Activated CD8-positive, alpha-beta memory T cell treated with anti-CD3 and anti-CD28 coated beads for 36 hours (primary cell): ENCODE measurements at regions not wholly inside any gene's neighbourhood (a gene's known extent, or its start where the extent isn't known, plus 50 kb on each side); places are given as distances from the start of the nearest gene placed in this dataset.

ENCODE experiments used
- CTCF ChIA-PET: fragments of 350-600 bp; sonication (Branson Sonifier 250); formaldehyde crosslinking; loops from one replicate; lab custom pipeline; 2021; ENCODE audit warnings: antibody characterized with exemption; lab: Charles Lee
- POLR2A ChIA-PET: fragments of 350-600 bp; sonication (Branson Sonifier 250); formaldehyde crosslinking; loops from one replicate; lab custom pipeline; 2021; ENCODE audit warnings: antibody characterized with exemption; lab: Charles Lee

- ChIA-PET POLR2A (no interaction called here), CTCF (no interaction called here)
Measured at GRCh38 chr2:173578404-173579107, 223.9 kb downstream of the CDCA7 start.

GRCh38 chr2:173580351-173580750 lies 225.7 kb downstream of the CDCA7 start:
- ChIA-PET POLR2A (no interaction called here), CTCF (no interaction called here)

- CTCF ChIA-PET = no interaction called here
- POLR2A ChIA-PET = no interaction called here
Measured at GRCh38 chr2:173580956-173581355, 226.3 kb downstream of the CDCA7 start.

- ChIA-PET CTCF (no interaction called here), POLR2A (no interaction called here)
Measured at GRCh38 chr2:173583196-173583595, 228.5 kb downstream of the CDCA7 start.

GRCh38 chr2:173584000-173584399 lies 229.3 kb downstream of the CDCA7 start:
- CTCF ChIA-PET = no interaction called here
- POLR2A ChIA-PET = no interaction called here

- ChIA-PET CTCF (no interaction called here), POLR2A (no interaction called here)
Measured at GRCh38 chr2:173584676-173585458, 230.2 kb downstream of the CDCA7 start.

GRCh38 chr2:173588931-173589369 lies 234.3 kb downstream of the CDCA7 start:
- POLR2A ChIA-PET = no interaction called here
- CTCF ChIA-PET = no interaction called here

GRCh38 chr2:173589604-173590275 lies 235.1 kb downstream of the CDCA7 start:
- CTCF ChIA-PET = no interaction called here
- POLR2A ChIA-PET = no interaction called here

- CTCF ChIA-PET = no interaction called here
- POLR2A ChIA-PET = no interaction called here
Measured at GRCh38 chr2:173590276-173590861, 235.7 kb downstream of the CDCA7 start.

GRCh38 chr2:173593109-173593508 lies 238.4 kb downstream of the CDCA7 start:
- CTCF ChIA-PET = no interaction called here

GRCh38 chr2:173596244-173596643 lies 241.6 kb downstream of the CDCA7 start:
- ChIA-PET POLR2A (no interaction called here), CTCF (no interaction called here)

More at GRCh38 chr2:173593109-173593508, 238.4 kb downstream of the CDCA7 start:
- POLR2A ChIA-PET = no interaction called here

- ChIA-PET CTCF (no interaction called here), POLR2A (interaction anchor here (0.6 kb wide), 1 partner anchor 105 kb away, joined by 3 read pairs; no protein-coding TSS in a partner anchor)
Measured at GRCh38 chr2:173598525-173598924, 243.9 kb downstream of the CDCA7 start.

GRCh38 chr2:173599821-173600359 lies 245.2 kb downstream of the CDCA7 start:
- CTCF ChIA-PET = no interaction called here
- POLR2A ChIA-PET = no interaction called here

- POLR2A ChIA-PET = no interaction called here
- CTCF ChIA-PET = no interaction called here
Measured at GRCh38 chr2:173602153-173602795, 247.6 kb downstream of the CDCA7 start.

- ChIA-PET POLR2A (no interaction called here), CTCF (no interaction called here)
Measured at GRCh38 chr2:173605994-173606393, 251.3 kb downstream of the CDCA7 start.

- ChIA-PET POLR2A (no interaction called here), CTCF (no interaction called here)
Measured at GRCh38 chr2:173606619-173607248, 252.1 kb downstream of the CDCA7 start.

- CTCF ChIA-PET = no interaction called here
- POLR2A ChIA-PET = no interaction called here
Measured at GRCh38 chr2:173607606-173608311, 253.1 kb downstream of the CDCA7 start.

- CTCF ChIA-PET = no interaction called here
Measured at GRCh38 chr2:173611121-173611520, 256.4 kb downstream of the CDCA7 start.

More at GRCh38 chr2:173611121-173611520, 256.4 kb downstream of the CDCA7 start:
- POLR2A ChIA-PET = no interaction called here
